Glomerular endothelial cell (primary cell): ENCODE measurements at regions not wholly inside any gene's neighbourhood (a gene's known extent, or its start where the extent isn't known, plus 50 kb on each side); places are given as distances from the start of the nearest gene placed in this dataset.
"Not testable (repeated sequence)": the region's sequence is repeated elsewhere in the genome, so short reads cannot be mapped to it uniquely, and the experiment has no call there.

Source experiments
- DNase-seq: peaks from one replicate; pipeline ENCODE4 v3.0.0-alpha.2; 2011; ENCODE audit warnings: low read depth, low spot score; ENCODE audit errors: extremely low read depth

DNA sequence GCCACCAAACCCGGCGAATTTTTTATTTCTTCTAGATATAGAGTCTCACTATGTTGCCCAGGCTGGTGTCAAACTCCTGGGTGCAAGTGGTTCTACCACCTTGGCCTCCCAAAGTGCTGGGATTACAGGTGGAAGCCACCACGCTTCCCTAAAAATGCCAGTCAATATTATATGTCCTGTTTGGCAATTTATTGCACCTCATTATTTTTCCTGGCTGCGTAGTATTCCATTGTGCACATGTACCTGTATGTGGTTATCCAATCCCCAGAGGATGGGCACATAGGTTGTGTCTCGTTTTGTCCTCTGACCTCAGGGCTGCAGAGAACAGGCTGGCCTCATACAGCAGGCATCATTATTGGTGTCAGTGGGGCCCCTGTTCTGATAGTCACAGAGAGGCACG is 181.7 kb downstream of the C9orf50 start:
- no peak for DNase-seq

DNA sequence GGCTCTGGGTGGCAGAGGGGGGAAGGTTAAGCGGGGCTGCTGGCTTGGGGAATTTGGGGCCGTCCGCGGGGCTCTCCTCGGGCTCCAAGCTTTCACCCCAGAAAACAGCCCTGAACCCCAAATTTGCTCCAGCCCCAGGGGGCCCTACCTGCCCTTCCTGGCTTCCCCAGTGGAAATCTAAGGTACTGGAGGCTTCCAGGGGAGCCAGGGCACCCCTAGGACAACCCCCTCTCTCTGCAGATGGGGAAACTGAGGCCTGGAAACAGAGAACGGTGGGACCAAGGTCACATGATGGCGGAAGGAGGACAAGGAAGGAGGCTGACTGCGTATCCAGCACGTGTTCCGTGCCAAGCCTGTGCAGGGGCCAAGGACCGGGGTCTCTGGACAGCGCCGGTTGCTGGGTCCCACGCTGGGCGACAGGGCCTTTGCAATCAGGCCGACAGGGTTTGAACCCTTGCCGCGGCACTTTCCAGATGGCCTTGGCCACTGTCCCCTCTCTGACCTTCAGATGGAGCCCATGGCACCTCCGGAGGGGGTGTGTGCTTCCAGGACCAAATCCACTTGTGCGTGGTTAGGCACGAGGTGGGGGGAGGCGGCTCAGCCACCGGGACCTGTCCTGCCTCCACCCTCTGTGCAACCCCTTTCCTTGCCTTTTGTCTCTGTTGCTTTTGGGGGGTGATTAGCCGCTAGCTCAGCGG is 183.1 kb downstream of the C9orf50 start:
- DNase-seq: no peak

DNA sequence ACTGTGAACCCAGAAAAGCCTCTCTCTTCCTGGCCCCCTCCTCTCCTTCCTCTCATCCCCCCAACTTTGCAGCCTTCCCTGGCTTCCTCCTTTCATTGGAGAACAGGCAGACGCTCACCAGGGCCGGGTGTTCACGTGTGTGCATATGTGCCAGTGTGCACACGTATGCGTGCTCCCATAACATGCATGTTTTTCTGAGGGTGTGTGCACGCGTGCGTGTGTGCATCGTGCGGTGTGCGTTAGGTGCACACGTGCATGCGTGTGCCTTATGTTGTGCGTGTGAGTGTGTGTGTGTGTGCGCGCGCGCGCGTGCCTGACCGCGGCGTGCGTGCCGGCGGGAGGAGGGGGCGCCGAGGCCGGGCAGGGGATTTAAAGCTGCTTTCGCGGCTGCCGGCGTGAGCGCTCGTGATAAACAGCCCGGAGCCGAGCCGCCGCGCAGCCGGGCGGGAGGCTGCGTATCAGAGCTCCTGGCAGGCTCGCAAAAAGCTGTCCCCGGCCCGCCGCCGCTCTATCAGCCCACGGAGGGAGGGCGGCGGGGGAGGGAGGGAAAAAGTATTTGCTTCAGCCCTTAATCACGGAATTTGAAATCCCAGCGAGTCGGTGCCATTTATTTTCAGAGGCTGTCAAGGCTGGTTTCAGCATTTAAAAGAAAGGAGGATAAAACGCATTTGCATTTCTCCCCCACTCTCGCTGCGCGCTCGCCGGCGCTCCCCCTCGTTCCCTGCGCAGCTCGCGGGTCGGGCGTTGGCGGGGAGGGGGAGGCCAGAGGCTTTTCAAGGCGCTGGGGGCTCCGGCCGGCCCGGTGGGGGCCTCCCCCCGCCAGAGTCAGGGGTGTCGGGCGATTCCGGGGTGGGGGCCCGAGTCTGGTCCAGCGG is 183.9 kb downstream of the C9orf50 start:
- DNase-seq: no peak

DNA sequence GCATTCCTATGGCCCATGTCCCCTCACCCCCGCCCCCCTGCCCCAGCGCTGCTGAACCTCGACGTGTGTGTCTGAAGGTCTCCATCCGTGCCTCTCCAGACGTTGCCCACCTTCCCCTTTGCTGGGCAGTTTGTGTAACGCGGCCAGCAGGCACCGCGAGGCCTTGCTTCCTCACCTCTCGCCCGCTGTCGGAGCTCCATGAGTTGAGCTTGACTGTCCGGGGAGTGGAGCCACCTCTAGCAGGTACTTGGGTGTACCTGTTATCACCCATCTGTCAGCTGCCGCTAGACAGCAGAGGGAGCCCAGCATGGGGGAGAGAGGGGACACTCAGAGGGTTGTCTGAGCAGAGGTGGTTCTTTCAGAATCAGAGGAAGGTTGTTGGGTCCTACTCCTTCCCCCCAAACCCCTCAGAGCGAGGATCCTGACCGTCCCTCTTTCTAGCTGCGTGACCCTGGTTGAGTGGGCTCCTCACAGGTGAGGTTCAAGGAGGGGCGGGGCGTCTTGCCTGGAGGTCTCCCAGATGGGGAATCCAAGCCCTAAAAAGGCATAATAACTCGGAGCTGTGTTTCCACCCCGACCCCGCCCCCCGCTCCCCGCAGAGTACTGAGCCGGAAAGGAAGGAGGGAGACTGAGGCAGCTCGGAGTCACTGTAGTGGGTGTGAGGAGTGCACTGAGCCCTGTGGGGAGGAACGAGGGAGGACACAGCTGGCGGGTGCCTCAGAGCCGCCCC is 184.7 kb downstream of the C9orf50 start:
- no peak for DNase-seq

DNA sequence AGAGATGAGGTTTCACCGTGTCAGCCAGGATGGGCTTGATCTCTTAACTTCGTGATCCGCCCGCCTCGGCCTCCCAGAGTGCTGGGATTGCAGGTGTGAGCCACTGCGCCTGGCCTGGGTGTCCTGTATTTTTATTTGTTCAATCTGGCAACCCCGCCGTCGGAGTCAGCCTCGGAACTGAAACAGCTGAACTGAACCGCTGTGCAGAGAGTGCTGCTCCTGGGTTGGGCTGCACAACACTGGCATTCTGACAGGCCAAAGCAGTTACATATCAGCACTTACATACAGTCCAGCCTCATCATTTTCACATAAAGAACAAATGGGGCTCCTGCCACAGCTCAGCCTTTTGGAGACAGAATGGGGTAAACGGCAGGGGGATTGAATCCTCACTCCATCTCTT is 185.6 kb downstream of the C9orf50 start:
- DNase-seq: no peak

DNA sequence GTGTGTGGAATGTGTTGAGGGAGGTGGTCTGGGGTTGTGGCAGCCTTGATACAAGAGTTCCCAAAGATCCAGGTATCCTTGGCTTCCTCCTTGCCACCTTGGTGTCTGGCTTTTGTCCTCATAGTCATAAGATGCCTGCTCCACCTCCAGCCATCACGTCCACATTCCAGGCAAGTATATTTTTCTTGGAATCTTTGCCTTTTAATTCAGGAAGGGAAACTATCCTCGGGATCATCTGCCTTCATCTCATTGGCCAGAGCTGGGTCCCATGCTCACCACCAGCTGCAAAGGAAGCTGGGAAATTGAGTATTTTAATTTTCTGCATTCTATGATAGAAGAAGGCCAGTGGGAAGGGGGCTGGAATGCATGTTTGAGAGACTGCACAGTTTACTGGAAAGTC is 186.7 kb downstream of the C9orf50 start:
- no peak for DNase-seq

DNA sequence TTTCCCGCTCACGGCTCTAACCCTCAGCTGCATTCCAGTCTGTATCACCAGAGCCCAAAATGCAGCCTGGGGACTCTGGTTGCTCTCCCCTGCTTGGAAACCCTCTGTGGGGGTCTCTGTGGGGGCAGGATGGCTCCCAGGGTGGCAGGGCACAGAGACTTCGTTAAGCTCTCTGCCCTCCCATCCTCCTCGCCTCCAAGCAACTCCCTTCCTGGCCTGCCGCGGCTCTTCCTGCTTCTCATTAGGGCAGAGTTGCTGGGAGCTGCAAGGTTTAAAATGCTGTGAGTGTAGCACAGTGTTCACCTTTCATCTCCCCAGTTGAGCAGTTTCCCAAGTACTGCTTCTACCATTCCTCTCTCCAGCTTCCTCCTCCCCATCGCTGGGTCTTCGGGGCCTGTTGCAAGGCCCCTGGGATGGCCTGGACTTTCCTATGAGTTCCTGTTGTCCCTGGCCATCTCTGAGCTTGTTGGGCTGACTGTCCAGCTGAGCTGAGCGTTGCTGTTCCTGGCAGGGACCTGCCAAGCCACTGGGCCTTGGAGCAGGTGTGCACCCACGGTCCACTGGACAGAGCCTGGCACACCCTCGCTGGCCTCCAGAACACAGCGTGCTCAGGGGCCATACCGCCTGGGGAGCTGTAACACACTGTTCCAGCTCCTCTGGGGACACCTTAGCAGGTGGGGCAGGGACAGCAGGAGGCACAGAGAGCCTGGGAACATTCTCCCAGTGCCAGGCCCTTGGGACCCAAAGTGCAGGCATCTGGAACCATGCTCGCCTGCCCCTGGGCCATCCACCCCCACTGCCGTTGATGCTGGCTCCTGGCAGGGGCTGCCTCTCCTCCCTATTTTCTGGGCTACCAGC is 188.4 kb downstream of the C9orf50 start:
- no peak for DNase-seq

DNA sequence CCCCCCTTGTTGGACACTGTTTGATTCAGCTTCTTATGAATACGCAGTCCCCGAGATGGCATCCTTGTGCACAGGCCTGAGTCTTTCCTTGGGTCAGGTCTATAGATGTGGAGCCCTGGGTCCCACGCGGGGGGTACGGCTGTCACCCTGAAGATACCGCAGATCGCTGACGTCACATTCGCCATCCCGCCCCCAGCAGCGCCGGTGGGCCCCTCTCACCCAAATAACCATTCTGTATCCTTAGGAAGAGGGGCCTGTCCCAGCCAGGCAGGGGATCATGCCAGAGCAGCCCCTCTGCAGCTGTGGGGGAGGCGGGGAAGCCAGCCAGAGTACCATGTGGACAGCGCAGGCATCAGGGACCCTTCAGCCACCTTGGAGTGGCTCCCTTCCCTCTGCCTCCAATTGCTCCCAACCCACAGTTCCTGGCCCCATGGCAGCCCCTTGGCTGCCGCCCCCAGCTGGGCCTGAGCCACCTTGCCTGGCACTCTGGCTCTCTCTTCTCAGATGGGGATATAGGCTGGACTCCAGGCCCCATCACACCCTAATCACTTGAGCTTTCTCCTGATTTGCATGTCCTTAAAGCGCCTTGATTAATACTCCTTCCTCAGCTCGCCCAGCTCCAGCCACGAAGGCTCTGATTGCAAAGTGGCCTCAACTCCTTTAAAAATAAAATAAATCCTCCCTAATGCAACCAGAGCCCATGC is 189.8 kb downstream of the C9orf50 start:
- DNase-seq: no peak

DNA sequence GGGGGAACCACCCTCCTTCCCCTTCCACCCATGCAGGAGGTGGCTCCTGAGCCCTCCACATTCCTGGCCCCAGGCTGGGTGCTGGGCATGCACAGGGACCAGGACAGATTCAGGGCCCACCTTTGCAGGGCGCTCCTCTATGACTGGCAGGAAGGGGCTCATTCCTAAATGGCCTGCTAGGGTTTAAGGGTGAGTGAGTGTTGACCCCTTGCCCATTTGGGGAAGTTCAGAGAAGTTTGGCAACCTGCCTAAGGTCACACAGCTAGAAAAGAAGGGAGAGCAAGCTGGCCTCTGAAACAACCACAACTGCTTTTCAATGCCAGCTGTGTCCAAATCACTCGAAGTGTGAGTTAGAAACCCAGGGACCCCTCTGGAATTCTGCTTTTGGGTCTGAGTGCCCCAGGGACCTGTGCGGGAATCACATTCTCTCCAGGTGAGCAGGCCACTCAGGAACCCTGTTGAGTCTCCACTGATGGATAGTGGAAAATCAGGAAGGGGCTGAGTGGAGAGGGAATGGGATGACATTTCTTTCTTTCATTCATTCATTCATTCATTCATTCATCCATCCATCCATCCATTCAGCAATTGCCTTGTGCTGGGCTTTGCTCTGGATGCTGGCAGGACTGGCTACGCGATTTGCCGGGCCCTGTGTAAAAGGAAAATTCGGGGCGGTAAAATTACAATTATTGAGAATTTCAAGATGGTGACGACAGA is 191.9 kb downstream of the C9orf50 start:
- no peak for DNase-seq

DNA sequence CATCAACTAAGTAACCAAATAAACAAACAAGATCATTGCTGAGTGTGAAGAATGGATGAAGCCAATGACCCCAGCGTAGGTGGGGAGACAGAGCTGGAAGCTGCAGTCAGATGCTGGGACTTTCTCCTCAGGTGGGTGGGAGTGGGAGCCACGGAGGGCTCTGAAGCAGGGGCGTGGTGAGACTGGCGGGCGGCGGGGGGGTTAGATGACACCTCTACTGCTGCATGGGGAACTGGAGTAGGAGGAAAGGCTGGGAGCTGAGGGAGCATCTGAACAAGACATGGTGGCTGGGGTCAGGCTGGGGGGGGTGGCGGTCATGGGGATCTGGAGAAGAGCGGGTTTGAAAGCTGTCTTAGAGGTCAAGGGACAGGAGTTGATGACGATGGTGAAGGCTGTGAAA is 193.8 kb downstream of the C9orf50 start:
- DNase-seq: no peak

DNA sequence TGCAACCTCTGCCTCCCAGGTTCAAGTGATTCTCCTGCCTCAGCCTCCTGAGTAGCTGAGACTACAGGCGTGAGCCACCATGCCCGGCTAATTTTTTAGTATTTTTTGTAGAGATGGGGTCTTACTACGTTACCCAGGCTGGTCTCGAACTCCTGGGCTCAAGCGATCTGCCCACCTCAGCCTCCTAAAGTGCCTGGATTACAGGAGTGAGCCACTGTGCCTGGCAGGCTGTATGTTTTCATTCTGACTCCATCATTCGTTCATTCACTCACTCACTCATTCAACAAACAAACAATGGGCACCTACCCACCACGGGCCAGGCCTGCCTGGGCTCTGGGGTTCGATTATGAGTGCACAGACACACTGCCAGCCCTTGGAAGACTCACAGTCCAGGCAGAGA is 197.1 kb downstream of the C9orf50 start:
- DNase-seq: not testable (repeated sequence)

DNA sequence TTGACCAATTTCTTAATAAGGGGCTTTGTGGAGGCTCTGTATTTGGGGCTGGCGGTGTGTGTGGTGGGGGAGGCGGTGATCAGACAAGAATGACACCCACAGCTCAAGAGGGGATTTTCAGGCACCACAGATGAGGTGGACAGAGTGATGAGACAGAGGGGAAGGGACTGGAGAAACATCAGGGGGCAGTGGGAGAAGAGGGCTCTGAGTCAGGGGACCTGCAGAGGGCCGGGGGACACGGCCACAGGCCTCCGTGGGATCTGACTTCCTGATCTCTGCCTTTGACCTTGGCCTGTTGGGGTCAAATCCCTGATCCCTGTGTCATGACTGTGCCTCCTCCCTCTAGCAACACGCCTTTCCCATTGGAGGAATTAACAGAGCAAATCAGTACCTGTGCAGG is 197.7 kb downstream of the C9orf50 start:
- DNase-seq: no peak

DNA sequence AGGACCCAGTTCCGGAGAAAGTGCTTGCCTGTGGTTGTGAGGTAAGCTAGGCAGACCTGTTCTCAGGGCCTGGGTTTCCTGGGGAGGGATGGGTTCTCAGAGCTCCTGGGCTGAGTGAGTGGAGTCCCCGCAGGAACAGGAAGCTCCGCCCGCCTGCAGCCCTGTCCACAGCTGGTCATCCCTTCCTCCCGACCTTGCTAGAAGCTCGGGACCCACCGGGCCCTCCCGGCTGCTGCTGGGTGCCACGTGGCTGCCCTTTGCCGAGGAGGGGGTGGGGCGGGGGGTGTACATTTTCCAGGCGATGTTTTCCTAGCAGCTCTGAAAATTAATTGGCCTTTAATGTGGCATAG is 198.1 kb downstream of the C9orf50 start:
- no peak for DNase-seq

DNA sequence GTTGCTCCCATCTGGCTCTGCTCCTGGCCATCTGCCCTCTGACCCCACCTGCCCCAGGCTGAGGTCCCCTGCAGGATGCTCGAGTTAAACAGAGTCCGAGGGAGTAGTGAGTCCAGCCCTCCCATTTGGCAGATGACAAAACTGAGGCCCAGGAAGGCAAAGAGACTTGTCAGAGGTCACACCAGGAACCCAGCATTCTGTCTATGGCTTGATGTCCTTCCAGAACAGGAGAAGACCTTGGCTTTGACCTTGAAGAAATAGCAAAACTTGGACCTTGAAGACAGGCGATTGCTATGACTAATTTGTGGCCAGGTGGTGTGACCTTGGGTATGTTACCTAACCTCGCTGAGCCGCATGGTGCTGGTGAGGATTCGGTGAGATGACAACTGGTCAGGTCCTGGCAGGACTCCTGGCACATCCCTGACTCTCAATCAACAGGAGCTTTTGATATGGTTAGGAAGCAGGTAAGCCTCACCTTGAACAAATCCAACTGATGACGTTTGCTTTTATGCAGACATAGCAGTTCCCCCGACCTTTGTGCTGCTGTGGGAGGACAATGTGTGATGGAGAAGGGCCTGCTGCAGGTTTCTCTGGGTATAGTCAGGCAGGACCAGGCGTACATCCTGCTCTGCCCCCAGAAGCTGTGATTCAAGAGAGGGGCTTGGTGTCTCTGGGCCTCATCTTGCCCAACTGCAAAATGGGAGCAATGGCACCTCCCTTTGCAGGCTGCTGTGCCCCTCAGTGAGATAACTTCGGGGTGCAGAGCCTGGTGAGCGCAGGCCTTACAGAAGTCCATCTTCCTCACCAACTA is 198.7 kb downstream of the C9orf50 start:
- no peak for DNase-seq

DNA sequence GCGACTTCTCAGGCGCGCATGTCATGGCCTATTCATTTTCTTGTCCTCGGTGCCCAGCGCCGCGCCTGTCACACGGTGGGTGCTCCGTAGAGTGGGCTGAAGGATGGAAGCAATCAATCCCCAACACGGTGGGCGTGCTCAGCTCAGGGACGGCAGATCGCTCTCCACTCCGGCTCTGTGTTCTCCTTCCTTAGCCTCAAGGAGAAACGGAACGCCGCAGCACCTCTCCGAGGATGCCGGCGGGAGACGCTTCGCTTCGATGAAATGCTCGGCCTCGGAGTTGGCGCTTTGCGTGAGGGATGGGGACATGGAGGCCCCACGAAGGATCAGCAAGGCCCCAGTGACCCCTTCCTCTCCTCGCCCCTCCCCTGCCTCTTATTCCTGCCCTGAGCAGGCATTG is 199.5 kb downstream of the C9orf50 start:
- DNase-seq: no peak

DNA sequence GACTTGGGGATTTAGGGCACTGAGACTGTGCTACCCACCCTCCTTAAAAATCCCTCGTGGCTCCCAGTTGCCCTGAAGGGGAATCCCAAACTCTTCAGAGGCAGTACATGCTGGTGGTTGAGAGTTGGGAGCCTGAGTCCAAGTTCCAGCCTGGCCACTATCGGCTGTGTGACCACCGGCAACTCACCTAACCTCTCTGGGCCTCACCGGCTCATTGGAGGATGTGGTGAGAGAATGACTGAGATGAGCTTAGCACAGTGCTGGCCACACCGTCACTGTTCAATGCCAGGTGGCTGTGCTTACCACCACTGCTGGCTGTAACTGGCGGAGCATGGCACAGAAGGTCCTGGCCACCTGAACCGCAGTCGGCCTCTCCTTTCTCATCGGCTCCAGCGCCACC is 200.2 kb downstream of the C9orf50 start:
- no peak for DNase-seq

DNA sequence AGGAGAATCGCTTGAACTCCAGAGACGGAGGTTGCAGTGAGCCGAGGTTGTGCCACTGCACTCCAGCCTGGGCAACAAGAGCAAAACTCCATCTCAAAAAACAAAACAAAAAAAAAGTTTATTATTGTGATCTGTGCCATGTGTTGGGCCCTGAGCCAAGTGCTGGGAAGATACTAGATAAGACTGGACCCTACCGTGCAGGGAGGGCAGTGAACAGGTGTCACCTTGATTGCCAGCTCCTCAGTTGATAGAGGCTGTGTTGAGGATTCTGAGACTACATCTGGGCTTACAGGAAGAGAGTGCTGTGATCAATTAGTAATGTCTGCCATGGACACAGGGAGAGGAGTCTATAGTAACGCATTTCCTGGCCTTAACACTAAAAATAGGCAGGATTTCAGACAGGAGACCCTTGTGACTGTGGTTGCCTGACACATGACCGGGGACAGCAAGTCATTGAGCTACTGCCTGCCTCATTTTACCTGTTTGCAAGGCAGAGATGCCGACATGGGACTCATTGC is 201.5 kb downstream of the C9orf50 start:
- no peak for DNase-seq

DNA sequence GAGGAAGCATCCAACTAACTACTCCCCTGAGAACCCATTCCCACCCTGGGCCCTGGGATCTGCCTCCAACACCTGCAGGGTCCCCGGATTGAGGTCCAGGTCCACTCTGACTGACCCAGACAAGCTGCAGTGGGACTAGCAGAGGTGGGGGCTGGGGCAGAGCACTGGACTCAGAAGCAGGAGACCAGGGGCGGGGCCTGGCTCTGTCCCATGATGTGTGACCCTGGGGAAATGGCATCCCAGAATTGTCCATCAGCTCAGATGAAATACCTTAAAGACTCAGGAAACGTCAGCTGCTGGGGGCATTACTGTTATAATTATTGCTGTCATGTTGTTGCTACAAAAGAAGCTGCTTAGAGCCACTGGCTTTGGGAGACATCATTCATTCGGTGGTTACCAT is 202.4 kb downstream of the C9orf50 start:
- DNase-seq: no peak
